Panc1 (cell line): ENCODE measurements at regions not wholly inside any gene's neighbourhood (a gene's known extent, or its start where the extent isn't known, plus 50 kb on each side); places are given as distances from the start of the nearest gene placed in this dataset.

Source experiments
- ATAC-seq: fragments of 200-7000 bp; cut with Tn5 transposase; 2 replicates; pipeline ENCODE4 v1.9.1; 2020; ENCODE audit warnings: mild to moderate bottlenecking, moderate library complexity
- BruUV-seq: library from RNA; stranded (reverse); fragments of 400-500 nt; replicated peaks from 2 replicates; lab custom pipeline; 2021; lab: Mats Ljungman, UMichigan
- CTCF ChIA-PET: fragments of 300-600 bp; sonication (Branson Sonifier 250); formaldehyde crosslinking; loops from one replicate; lab custom pipeline; 2022; ENCODE audit warnings: antibody characterized with exemption; lab: Charles Lee
- POLR2A ChIA-PET: fragments of 300-600 bp; sonication (Branson Sonifier 250); formaldehyde crosslinking; loops from one replicate; lab custom pipeline; 2022; ENCODE audit warnings: antibody characterized with exemption; lab: Charles Lee
- DNase-seq: peaks from one replicate; pipeline ENCODE4 v3.0.0-alpha.2; 2010; ENCODE audit warnings: low read depth, low spot score
- H3K27ac ChIP-seq: 2 replicates; pipeline ENCODE4 v1.5.1; 2011; ENCODE audit warnings: mild to moderate bottlenecking, low read length, inconsistent platforms
- H3K27me3 ChIP-seq: fragments of 200-500 bp; sonication (Bioruptor generic); 2 replicates; pipeline ENCODE4 v1.6.0; 2014; ENCODE audit warnings: low read length, inconsistent platforms; ENCODE audit not compliant: control insufficient read depth, insufficient read depth
- H3K36me3 ChIP-seq: fragments of 200-500 bp; sonication (Bioruptor generic); 2 replicates; pipeline ENCODE4 v1.5.1; 2014; ENCODE audit warnings: inconsistent platforms, mild to moderate bottlenecking, low read length, moderate library complexity; ENCODE audit not compliant: control insufficient read depth, insufficient read depth
- H3K4me1 ChIP-seq: 2 replicates; pipeline ENCODE4 v1.5.1; 2011; ENCODE audit warnings: inconsistent platforms, mild to moderate bottlenecking, low read length, moderate library complexity; ENCODE audit not compliant: control insufficient read depth, insufficient read depth
- H3K4me3 ChIP-seq, 2 experiments: 2 replicates each; pipeline ENCODE4 v1.5.1; 2011 to 2012; ENCODE audit warnings: low read depth in 2 of 2, low read length in 2 of 2, mild to moderate bottlenecking in 2 of 2, inconsistent platforms in 1 of 2, moderate library complexity in 1 of 2
- H3K9me3 ChIP-seq: fragments of 200-500 bp; sonication (Bioruptor generic); 2 replicates; pipeline ENCODE4 v1.5.1; 2014; ENCODE audit warnings: low read depth, mild to moderate bottlenecking, inconsistent platforms, low read length, moderate library complexity; ENCODE audit not compliant: control insufficient read depth, insufficient read depth
- CTCF ChIP-seq: fragments of 450-650 bp; IDR thresholded peaks from 2 replicates; pipeline ENCODE4 v1.5.1; 2017; ENCODE audit warnings: mild to moderate bottlenecking
- POLR2AphosphoS5 ChIP-seq: IDR thresholded peaks from 2 replicates; pipeline ENCODE4 v1.6.1; 2012; ENCODE audit warnings: mild to moderate bottlenecking, low read depth, low read length, moderate library complexity
- REST ChIP-seq, 2 experiments: IDR thresholded peaks; 2 replicates each; pipeline ENCODE4 v1.6.1; 2011 to 2012; ENCODE audit warnings: low read depth in 2 of 2, control low read depth in 1 of 2, low read length in 1 of 2, mild to moderate bottlenecking in 1 of 2, moderate library complexity in 1 of 2; ENCODE audit not compliant: insufficient read depth in 1 of 2
- SIN3A ChIP-seq: IDR thresholded peaks from 2 replicates; pipeline ENCODE4 v1.6.1; 2012; ENCODE audit warnings: low read depth, mild to moderate bottlenecking, low read length, moderate library complexity, borderline replicate concordance; ENCODE audit not compliant: insufficient read depth
- TCF7L2 ChIP-seq: IDR thresholded peaks from 2 replicates; pipeline ENCODE4 v1.6.1; 2011; ENCODE audit warnings: mild to moderate bottlenecking, low read depth, low read length, inconsistent platforms
- in situ Hi-C: cut with HindIII; loops from 2 replicates; pipeline ENCODE4 v1.10.0; 2016; ENCODE audit warnings: low sequenced_read_pairs, low pct_unique_long_range_greater_than_20kb
- intact Hi-C: fragments of 100-400 bp; cut with micrococcal nuclease; formaldehyde crosslinking; loops from one replicate; pipeline ENCODE4 v1.10.0; 2022; ENCODE audit not compliant: unreplicated experiment

GRCh38 chr10:131775433-131775832, 125.4 kb upstream of the PPP2R2D start:
- Histone ChIP-seq H3K4me1 (no peaks in the 10 kb centered on the region), H3K27ac (no peak overlapping the region), H3K9me3 (peaks cover 9% of the 10 kb centered on the region; the same call in 1 of the 2 replicates), H3K27me3 (no peaks in the 10 kb centered on the region; the same call in 1 of the 2 replicates), H3K36me3 (no peaks in the 10 kb centered on the region), H3K4me3 (no peak overlapping the region)
- BruUV-seq, result no TSS peak
- in situ Hi-C loops (no loop called here), intact Hi-C loops (no loop called here)
- ATAC-seq, result no peak
- CTCF ChIA-PET, result interaction anchor here (0.5 kb wide), 1 partner anchor 11 kb away, joined by 4 read pairs; no protein-coding TSS in a partner anchor
- no peak for DNase-seq
- TF ChIP-seq REST (IDR thresholded peaks at IDR 0.05; ENCODE audit: insufficient read depth in 1 of 2, low read depth in 2 of 2, low read length in 1 of 2), result no peak
- TF ChIP-seq TCF7L2, result no peak
- no peak for TF ChIP-seq CTCF
- TF ChIP-seq SIN3A, result no peak
- no peak for TF ChIP-seq POLR2AphosphoS5
- POLR2A ChIA-PET, result no interaction called here

- Histone ChIP-seq H3K4me3 (no peak overlapping the region), H3K9me3 (peaks cover 9% of the 10 kb centered on the region; the same call in 1 of the 2 replicates), H3K27me3 (no peaks in the 10 kb centered on the region; the same call in 1 of the 2 replicates), H3K36me3 (no peaks in the 10 kb centered on the region), H3K4me1 (no peaks in the 10 kb centered on the region), H3K27ac (no peak overlapping the region)
- no TSS peak for BruUV-seq
- ChIA-PET POLR2A (no interaction called here), CTCF (no interaction called here)
- TF ChIP-seq REST (IDR thresholded peaks at IDR 0.05; ENCODE audit: insufficient read depth in 1 of 2, low read depth in 2 of 2, low read length in 1 of 2), result no peak
- TF ChIP-seq TCF7L2, result no peak
- no peak for TF ChIP-seq CTCF
- no peak for TF ChIP-seq SIN3A
- no peak for TF ChIP-seq POLR2AphosphoS5
- in situ Hi-C loops, result no loop called here
- no peak for ATAC-seq
- DNase-seq, result no peak
- intact Hi-C loops, result no loop called here
These were observed 125.0 kb upstream of the PPP2R2D start for GRCh38 chr10:131775833-131776232.
